Tongue (tissue), 1 donor: ENCODE measurements at regions not wholly inside any gene's neighbourhood (a gene's known extent, or its start where the extent isn't known, plus 50 kb on each side); places are given as distances from the start of the nearest gene placed in this dataset.
"Not testable (repeated sequence)": the region's sequence is repeated elsewhere in the genome, so short reads cannot be mapped to it uniquely, and the experiment has no call there.

Experiments used
- DNase-seq: peaks from one replicate; pipeline ENCODE4 v3.0.0-alpha.2; 2015

DNA sequence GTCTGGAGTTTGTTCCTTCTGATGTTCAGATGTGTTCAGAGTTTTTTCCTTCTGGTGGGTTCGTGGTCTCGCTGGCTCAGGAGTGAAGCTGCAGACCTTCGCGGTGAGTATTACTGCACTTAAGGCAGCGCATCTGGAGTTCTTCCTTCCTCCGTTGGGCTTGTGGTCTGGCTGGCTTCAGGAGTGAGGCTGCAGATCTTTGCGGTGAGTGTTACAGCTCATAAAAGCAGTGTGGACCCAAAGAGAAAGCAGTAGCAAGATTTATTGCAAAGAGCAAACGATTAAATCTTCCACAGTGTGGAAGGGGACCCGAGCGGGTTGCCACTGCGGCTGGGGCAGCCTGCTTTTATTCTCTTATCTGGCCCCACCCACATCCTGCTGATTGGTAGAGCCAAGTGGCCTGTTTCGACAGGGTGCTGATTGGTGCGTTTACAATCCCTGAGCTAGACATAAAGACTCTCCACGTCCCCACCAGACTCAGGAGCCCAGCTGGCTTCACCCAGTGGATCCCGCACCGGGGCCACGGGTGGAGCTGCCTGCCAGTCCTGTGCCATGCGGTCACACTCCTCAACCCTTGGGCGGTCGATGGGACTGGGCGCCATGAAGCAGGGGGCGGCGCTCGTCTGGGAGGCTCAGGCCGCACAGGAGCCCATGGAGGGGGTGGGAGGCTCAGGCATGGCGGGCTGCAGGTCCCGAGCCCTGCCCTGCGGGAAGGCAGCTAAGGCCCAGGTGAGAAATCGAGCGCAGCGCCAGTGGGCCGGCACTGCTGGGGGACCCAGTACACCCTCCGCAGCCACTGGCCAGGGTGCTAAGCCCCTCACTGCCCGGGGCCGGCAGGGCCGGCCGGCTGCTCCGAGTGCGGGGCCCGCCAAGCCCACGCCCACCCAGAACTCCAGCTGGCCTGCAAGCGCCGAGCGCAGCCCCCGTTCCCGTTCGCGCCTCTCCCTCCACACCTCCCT, 315.3 kb upstream of the SGK1 start:
- DNase-seq, result not testable (repeated sequence)

DNA sequence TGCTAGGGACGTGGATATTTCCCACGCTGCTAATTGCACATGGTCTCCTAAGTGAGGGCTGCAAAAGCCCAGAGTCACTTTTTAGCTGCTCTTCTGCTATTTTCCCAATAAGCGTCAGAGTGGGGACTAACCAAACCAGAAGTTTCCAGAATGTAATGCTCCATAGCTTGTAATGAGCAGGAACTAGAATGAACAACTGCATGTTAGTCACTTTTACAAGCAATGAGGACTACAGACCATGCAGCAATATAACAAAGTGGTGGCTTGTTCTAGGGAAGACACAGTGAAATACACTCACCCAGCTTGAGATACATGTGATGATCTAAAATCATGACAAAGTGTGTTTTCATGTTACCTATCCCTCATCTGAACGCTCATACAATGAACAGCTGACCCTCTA, 314.1 kb upstream of the SGK1 start:
- no peak for DNase-seq

DNA sequence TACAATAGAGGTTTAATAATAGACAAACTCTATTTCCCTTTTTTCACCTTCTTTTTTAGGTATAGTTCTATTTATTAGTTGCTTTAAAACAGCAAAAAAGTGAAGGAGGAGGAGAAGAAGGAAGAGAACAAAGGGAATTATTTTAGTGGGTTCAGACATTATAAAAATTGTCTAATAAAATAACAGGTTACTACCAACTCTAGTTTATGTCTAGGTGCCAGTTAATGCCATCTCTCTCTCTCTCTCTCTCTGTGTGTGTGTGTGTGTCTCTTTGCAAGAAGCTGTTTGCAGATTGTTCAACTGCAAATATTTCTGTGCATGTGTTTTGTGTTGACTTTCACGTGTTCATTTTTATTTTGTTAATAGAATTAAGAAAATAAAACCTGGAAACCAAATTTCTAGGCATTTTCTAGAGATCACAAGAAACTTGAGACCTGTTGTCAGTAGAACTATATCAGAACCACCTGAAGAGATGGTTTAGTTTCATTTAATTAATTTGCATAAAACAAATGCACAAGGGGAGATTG, 313.5 kb upstream of the SGK1 start:
- no peak for DNase-seq

DNA sequence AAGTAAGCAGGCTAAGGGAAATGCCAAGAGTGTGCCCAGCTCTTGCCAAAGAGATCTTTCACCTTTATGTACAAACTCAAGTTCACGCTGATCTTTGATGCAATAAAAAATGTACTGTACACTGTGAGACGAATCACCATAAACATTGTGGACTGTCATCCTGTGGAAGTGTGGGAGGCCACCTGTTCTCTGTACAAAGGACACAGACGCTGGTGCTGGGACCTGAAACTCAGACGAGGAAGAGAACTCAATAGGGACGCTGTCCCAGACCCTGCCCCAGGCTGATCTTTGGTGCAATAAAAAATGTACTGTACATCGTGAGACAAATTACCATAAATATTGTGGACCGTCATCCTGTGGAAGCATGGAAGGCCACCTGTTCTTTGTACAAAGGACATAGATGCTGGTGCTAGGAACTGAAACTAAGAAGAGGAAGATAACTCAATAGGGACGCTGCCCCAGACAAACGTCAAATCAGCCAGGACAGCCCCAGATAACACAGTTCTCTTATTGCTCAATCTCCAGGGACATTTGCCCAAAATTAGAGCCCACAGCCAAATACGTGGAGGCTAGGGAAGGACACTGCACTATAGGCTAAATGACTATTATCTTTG, 312.7 kb upstream of the SGK1 start:
- no peak for DNase-seq

DNA sequence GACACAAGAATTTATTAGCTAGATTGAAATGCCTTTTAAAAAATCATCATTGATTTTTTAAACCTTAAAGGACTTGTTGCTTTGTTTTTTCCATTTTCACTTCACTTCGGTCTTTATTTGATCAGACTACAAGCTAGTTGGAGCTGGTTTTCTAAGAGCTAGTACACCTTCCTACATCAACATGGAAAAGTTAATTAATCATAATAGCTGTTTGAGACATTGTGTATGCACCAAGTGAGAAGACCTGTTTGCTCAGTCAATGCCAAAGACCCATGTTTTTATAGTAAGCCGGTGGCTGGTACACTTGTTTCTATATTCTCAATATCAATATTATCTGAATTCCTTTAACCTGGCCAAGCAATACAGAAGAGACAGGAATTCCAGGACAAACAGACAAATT, 310.2 kb upstream of the SGK1 start:
- DNase-seq, result no peak

DNA sequence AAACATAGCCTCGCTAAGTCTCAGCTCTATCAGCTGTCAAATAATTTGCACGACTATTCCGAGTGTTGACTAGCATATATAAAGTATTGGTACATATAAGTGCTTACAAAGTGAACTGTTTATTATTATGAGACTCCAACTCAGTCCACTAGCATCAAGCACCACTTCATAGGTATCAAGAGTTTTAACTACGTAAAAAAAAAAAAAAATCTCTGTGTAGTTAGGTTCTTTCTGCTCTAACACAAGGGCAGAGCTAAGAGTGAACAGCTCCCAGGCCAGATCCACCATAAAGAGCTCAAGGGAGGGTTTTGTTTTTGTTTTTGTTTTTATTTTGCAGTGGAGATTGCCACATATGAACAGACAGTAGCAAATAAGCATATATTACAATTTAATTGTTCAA, 309.8 kb upstream of the SGK1 start:
- DNase-seq, result no peak

DNA sequence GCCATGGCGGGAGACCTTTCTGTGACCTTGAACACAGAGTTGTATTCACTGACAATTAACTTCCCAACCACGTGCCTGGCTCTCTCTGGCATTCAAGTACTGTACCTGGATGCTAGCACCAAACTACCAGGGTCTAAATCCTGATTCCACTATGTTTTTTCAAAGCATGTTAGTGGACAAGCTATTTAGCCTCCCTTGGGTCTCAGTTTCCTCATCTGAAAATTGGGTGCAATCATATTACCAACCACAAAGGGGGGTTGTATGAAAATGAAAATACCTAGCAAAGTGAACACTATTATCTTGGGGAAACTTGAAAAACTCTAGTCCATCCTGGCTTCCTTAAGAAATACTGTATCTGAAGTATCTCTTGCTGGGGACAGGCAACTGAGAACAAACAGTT, 308.7 kb upstream of the SGK1 start:
- DNase-seq, result no peak

DNA sequence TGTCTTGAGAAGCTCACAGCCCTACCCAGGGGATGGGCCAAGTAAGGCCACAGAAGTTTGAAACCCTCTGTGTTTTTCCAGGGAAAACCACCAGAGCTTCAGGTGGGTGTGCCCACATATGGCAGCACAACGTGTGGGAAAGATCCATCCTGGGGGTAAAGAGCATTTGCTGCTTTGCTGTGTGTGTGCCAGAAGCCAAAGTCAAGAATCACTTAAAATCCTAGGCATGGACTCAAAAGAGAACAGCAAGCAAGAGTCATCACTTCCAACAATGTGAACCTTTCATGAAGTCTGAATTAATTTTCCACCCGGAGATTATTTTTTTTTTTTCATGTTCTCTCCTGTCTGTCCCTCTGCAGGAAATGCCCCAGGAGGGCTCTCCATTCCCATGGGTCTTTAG, 308.2 kb upstream of the SGK1 start:
- no peak for DNase-seq

DNA sequence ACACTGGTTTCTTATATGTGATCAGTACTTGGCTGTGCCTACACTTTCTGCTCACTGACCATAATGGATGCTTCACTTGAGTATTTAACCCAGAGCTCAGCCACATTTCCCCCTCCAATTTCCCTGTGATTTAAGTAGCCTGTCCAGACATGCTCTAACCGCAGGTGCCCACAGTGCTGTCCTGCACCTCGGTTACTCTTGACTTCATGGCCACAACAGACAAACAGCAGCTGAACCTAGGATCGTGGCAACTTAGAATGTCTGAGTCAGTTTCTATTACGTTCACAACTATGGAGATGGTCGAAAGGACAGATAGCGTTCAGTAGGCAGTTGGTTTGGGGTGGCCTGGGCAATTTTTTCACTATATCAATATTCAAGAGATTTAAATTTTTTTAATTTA, 306.9 kb upstream of the SGK1 start:
- no peak for DNase-seq

DNA sequence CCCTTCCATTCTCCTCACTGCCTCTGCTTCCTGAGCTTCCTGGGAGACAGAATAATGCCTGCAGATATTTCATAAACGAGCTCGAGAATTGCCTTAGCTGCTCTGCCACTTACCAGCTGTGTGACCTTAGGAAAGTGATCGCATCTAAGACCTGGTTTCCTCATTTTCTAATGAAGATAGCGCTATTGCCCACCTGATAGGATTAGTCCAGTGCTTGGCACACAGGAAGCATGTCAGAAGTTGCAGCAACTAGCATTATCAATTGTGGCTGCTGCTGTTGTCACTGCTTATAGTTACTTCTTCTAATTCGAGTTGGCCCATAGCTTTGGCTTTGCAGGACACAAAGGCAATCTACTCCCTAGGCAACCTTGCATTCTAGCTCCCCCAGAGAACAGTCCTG, 305.5 kb upstream of the SGK1 start:
- no peak for DNase-seq

DNA sequence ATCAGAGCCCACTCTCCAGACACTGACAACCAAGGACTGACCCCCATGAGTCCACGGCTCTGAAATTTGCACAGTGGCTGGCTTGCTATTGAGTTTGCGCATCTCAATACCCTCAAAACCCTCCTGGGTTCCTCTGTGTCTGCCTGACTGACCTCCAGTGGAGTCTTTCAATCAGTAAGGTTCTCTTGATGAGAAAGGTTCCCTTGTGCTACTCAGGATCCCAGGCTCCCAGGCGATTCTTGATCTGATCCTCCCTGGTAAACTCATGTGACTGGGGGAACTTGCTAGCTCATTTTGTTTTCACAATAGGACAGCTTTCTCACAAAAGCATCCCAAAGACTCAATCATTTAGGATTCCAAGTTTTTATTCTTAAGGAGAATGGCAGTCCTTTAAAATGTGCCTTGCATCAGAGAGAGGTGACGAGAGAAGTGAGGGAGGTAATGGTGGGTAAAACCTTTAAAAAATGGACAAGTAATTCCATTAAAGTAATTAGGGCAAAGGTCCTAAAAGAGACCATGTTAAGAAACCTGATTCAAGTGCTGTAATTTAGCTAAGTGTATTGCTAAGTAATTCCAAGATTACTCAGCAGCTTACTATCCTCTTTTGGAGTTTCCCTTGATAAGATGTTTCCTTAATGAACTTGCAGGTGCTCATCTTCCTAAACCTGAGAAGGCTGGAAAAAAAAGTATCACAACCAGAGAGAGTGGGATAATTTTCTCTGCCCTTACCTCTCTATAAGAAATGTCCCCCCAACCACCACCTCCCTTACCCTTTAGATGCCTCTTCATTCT, 304.7 kb upstream of the SGK1 start:
- DNase-seq, result no peak

DNA sequence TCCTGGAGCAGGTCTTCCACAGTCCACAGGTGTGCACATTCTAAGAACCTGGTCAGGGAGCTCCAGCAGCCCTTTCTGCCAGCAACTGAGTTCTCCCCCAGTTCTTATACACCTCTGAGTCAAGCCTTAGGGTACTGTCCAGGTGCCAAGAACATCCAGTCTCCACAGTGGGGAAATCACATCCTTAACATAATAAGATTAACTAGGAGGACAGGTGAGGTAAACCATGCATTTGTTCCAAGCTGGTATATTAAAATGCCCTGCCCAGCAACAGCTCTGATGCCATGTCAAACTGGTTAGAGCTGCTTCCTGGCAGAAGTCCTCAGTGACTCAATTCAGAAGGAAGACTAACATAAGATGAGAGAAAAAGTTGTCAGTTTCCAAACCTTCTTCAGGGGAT, 303.9 kb upstream of the SGK1 start:
- DNase-seq, result no peak

DNA sequence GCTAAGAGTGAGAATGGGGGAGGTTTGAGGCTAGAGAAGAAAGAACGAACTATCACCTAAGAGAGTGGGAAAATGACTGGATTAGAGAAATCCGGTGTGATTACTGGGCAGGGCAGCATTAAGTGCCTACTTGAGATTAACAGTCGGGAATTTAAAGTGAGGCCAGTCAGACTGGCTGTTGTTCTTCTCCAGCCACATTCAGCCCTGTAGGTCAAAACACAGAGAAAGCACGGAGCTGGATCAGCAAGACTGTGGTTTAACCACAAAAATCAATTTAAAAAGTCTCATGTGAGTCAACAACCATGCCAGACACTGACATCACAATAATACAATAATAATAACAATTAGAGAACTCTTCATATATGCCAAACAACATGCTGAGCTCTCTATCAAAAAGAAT, 301.9 kb upstream of the SGK1 start:
- DNase-seq, result no peak

DNA sequence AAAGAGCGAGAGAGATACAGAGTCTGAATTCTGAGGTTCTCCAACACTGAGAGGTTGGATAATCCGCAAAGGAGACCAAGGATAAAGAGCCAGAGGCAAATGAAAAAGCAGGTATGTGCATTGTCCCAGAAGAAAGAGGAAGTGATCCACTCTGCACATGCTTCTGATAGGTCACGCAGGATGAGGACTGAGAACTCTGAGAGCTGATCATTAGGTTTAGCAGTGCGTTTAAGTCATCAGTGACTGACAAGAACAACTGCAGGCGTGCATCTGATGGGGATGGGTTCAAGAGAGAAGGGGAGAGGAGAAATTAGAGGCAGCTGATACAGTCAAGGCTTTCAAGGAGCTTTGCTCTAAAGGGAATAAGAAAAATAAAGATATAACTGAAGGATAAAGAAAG, 301.2 kb upstream of the SGK1 start:
- peak; percentile 55 for DNase-seq

DNA sequence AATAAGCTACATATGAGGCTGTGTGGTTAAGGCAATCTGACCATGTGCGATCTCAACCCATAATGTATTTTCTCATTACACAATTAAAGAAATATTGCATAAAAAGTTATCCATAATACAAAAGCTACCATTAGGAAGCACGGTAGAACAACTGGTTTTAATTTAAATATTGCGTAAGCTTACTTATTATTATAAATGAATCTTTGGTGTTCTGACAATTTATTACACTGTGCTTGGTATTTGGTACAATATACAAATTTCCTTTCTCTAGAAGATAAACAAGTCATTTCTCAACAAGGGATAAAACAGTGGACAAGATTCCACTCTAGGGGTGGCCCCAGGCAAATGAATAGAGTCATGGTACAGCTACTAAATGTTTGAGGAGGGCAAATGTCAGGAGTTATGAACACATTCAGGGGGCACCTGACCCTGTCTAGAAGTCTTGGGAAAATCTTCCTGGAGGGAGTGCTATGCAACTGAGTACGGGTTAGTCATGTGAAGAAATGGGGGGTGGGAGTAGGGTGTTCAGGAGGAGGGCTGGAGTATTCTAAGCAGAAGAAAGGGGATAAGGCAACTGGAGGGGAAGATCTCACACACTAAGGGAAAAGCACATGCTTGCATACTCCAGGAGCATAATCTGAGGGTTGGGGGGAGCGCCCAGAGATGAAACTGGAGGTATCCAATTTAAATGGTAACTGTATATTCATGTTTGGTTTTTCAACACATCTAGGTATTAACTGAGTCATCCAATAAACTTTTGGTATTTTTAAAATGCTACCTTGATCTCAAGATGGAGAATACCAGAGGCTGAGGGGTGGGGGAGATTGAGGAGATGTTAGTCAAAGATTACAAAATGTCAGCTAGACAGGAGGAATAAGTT, 296.9 kb upstream of the SGK1 start:
- DNase-seq, result no peak

DNA sequence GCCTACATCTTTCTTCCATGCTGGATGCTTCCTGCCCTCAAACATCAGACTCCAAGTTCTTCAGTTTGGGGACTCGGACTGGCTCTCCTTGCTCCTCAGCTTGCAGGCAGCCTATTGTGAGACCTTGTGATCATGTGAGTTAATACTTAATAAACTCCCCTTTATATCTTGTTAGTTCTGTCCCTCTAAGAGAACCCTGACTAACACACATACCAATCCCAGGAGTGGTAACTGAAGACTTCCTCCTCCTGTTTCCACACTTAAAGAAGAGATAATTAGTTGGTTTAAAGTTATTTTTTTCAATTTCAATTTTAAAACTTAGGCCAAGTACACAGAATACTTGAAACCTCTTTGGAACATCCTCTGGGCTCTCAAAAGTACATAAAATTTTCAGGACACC, 294.2 kb upstream of the SGK1 start:
- not testable (repeated sequence) for DNase-seq

DNA sequence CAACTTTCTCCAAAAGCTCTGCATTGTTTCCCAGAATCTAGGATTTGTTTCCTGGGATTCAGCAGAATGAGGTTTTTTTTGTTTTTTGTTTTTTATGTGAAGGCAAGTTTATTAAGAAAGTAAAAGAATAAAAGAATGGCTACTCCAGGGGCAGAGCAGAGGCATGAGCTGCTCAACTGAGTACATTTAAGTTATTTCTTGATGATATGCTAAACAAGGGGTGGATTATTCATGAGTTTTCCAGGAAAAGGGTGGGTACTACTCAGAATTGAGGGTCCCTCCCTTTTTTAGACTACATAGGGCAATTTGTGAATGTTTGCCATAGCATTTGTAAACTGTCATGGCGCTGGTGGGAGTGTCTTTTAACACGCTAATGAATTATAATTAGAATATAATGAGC, 292.5 kb upstream of the SGK1 start:
- DNase-seq, result no peak

DNA sequence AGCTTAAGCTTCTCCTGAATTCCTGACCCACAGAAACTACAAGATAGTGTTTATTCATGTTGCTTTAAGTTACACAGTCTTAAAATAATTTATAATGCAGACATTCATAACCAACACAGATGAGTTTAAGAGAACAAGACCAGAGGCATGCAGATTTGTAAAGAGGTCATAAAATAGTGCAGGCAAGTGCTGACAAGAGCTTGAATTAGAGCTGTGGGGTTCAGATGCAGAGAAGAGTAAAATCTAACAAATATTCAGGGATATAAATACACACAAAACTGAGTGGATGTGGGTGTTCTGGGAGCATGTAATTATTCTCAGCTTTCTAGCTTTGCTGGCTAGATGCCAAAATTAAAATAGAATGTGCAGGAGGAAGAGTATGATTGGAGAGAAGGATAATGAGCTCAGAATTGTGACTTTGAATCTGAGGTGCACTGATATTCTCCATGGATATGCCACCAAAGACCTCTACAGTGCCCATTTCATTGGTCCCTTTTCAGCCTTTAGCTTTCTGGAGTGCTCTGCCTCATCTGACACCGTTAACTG, 291.9 kb upstream of the SGK1 start:
- peak; percentile 26 for DNase-seq

DNA sequence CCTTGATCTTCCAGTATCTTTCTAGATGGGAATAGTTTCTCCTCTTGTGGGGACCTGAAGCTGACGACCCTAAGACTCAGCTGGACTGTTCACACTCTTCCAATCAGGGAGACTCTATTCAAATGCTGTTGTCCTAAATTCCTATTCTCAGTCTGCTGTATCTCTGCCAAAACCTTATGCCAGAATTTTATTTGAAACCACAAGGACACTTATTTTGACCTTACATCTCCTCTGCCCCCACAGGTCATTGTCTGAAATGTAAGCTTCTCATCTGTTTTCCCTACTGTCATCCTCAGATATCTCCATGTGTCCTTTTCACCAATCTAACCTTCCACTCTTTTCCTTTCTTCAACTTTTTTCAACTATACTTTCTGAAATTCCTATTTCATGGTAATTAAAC, 289.5 kb upstream of the SGK1 start:
- no peak for DNase-seq

DNA sequence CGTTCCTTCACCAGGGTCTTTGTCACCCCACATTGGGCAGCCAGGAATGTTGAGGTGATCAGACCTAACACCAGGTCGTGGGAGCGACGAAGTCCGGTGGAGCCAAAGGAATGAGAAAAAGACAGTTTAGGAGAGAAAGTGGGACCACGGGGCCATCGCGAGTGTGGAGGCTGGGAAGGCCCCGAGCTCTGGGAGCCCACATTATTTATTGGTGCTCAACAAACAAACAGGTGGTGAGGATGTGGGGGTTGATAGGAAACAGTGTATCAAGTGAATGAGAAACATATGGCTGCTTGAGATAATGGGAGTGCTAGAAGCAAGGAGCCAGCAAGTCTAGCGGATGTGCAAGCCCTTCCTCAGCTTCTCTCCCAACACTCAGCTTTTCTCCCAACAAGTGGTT, 287.1 kb upstream of the SGK1 start:
- no peak for DNase-seq

DNA sequence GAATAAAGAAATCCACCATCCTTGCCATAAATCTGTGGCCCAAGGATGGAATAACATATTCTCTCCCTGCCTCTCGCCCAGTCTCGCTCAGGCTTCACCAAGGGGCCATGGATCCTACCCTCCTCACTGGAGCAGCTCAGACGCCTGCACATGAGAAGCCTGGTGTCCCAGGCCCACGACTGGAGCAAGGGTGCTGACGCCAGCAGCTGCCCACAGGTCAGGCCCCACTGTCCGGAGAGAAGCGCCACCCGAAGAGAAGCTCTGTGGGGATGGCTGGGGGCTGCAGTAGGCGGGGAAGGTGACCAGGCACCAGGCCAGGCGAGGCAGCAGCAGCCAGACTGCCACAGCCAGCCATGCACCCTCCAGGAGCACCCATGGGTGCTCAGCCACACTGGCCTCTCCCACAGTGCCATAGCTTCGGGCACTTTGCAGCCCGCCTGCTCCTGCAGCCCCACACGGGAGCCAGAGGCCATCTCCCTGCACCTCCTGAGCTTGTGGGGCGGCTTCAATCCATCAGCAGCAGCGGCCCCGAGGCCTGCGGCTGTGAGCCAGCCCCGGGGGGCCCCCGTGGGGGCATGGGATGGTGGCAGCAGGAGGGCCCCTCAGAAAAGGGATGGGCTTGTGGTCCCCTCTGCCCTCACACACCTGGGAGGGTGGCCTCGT, 286.2 kb upstream of the SGK1 start:
- no peak for DNase-seq
